ENCODE measurements at regions not wholly inside any gene's neighbourhood (a gene's known extent, or its start where the extent isn't known, plus 50 kb on each side); places are given as distances from the start of the nearest gene placed in this dataset.

GRCh38 chr12:85568395-85569103, 267.7 kb downstream of the RASSF9 start:
- TF ChIP-seq SP1 (IDR thresholded peaks at IDR 0.05) (no peak), ELF4 (IDR thresholded peaks at IDR 0.05) (no peak)
